ENCODE measurements at regions not wholly inside any gene's neighbourhood (a gene's known extent, or its start where the extent isn't known, plus 50 kb on each side); places are given as distances from the start of the nearest gene placed in this dataset.

- H3K36me3 ChIP-seq (ENCODE audit: control insufficient read depth in 2 of 2, insufficient read depth in 2 of 2, low read length in 2 of 2): no peaks in the 10 kb centered on the region
- H3K4me3 ChIP-seq (ENCODE audit: low read length in 2 of 2): no peak overlapping the region
- H3K27ac ChIP-seq (ENCODE audit: low read depth in 2 of 2, low read length in 2 of 2): no peak overlapping the region
- H3K4me1 ChIP-seq (ENCODE audit: control insufficient read depth in 2 of 2, insufficient read depth in 2 of 2, low read length in 2 of 2): peaks cover 2 to 5% of the 10 kb centered on the region in 2 donors
- no peaks in the 10 kb centered on the region for H3K27me3 ChIP-seq (ENCODE audit: control insufficient read depth in 2 of 2, insufficient read depth in 2 of 2, low read length in 2 of 2)
- H3K9me3 ChIP-seq (ENCODE audit: control insufficient read depth in 2 of 2, low read length in 2 of 2): no peaks in the 10 kb centered on the region
- no peak overlapping the region for H3K9ac ChIP-seq (ENCODE audit: low read depth in 1 of 2, low read length in 2 of 2)
Observed at GRCh38 chr4:123606946-123607542, 210.4 kb downstream of the SPRY1 start.

GRCh38 chr4:123609829-123610228 is 213.2 kb downstream of the SPRY1 start:
- H3K9me3 ChIP-seq (ENCODE audit: control insufficient read depth in 2 of 2, low read length in 2 of 2): no peaks in the 10 kb centered on the region
- no peaks in the 10 kb centered on the region for H3K4me1 ChIP-seq (ENCODE audit: control insufficient read depth in 2 of 2, insufficient read depth in 2 of 2, low read length in 2 of 2)
- H3K9ac ChIP-seq (ENCODE audit: low read depth in 1 of 2, low read length in 2 of 2): no peak overlapping the region
- no peaks in the 10 kb centered on the region for H3K36me3 ChIP-seq (ENCODE audit: control insufficient read depth in 2 of 2, insufficient read depth in 2 of 2, low read length in 2 of 2)
- H3K4me3 ChIP-seq (ENCODE audit: low read length in 2 of 2): no peak overlapping the region
- no peak overlapping the region for H3K27ac ChIP-seq (ENCODE audit: low read depth in 2 of 2, low read length in 2 of 2)
- no peaks in the 10 kb centered on the region for H3K27me3 ChIP-seq (ENCODE audit: control insufficient read depth in 2 of 2, insufficient read depth in 2 of 2, low read length in 2 of 2)

- Histone ChIP-seq H3K36me3 (ENCODE audit: control insufficient read depth in 2 of 2, insufficient read depth in 2 of 2, low read length in 2 of 2) (no peaks in the 10 kb centered on the region), H3K27ac (ENCODE audit: low read depth in 2 of 2, low read length in 2 of 2) (no peak overlapping the region), H3K4me3 (ENCODE audit: low read length in 2 of 2) (no peak overlapping the region), H3K27me3 (ENCODE audit: control insufficient read depth in 2 of 2, insufficient read depth in 2 of 2, low read length in 2 of 2) (no peaks in the 10 kb centered on the region), H3K9ac (ENCODE audit: low read depth in 1 of 2, low read length in 2 of 2) (no peak overlapping the region), H3K9me3 (ENCODE audit: control insufficient read depth in 2 of 2, low read length in 2 of 2) (no peaks in the 10 kb centered on the region), H3K4me1 (ENCODE audit: control insufficient read depth in 2 of 2, insufficient read depth in 2 of 2, low read length in 2 of 2) (peaks cover 0 to 13% of the 10 kb centered on the region in 2 donors)
Observed at GRCh38 chr4:123613586-123614344, 217.2 kb downstream of the SPRY1 start.

- H3K9ac ChIP-seq (ENCODE audit: low read depth in 1 of 2, low read length in 2 of 2): no peak overlapping the region
- no peak overlapping the region for H3K4me3 ChIP-seq (ENCODE audit: low read length in 2 of 2)
- H3K9me3 ChIP-seq (ENCODE audit: control insufficient read depth in 2 of 2, low read length in 2 of 2): no peaks in the 10 kb centered on the region
- H3K27ac ChIP-seq (ENCODE audit: low read depth in 2 of 2, low read length in 2 of 2): no peak overlapping the region
- no peaks in the 10 kb centered on the region for H3K27me3 ChIP-seq (ENCODE audit: control insufficient read depth in 2 of 2, insufficient read depth in 2 of 2, low read length in 2 of 2)
- no peaks in the 10 kb centered on the region for H3K36me3 ChIP-seq (ENCODE audit: control insufficient read depth in 2 of 2, insufficient read depth in 2 of 2, low read length in 2 of 2)
- H3K4me1 ChIP-seq (ENCODE audit: control insufficient read depth in 2 of 2, insufficient read depth in 2 of 2, low read length in 2 of 2): peaks cover 0 to 13% of the 10 kb centered on the region in 2 donors
Observed at GRCh38 chr4:123615901-123616300, 219.3 kb downstream of the SPRY1 start.

GRCh38 chr4:123616951-123617461 is 220.4 kb downstream of the SPRY1 start:
- peak overlapping the region; percentile 35 to 46 for H3K27ac ChIP-seq (ENCODE audit: low read depth in 2 of 2, low read length in 2 of 2)

GRCh38 chr4:123617791-123618190 is 221.2 kb downstream of the SPRY1 start:
- Histone ChIP-seq H3K36me3 (ENCODE audit: control insufficient read depth in 2 of 2, insufficient read depth in 2 of 2, low read length in 2 of 2) (no peaks in the 10 kb centered on the region), H3K4me1 (ENCODE audit: control insufficient read depth in 2 of 2, insufficient read depth in 2 of 2, low read length in 2 of 2) (peaks cover 0 to 13% of the 10 kb centered on the region in 2 donors), H3K27ac (ENCODE audit: low read depth in 2 of 2, low read length in 2 of 2) (no peak overlapping the region), H3K27me3 (ENCODE audit: control insufficient read depth in 2 of 2, insufficient read depth in 2 of 2, low read length in 2 of 2) (no peaks in the 10 kb centered on the region), H3K9ac (ENCODE audit: low read depth in 1 of 2, low read length in 2 of 2) (no peak overlapping the region), H3K9me3 (ENCODE audit: control insufficient read depth in 2 of 2, low read length in 2 of 2) (no peaks in the 10 kb centered on the region), H3K4me3 (ENCODE audit: low read length in 2 of 2) (no peak overlapping the region)

More at GRCh38 chr4:123616951-123617461, 220.4 kb downstream of the SPRY1 start:
- H3K36me3 ChIP-seq (ENCODE audit: control insufficient read depth in 2 of 2, insufficient read depth in 2 of 2, low read length in 2 of 2): no peaks in the 10 kb centered on the region
- H3K4me3 ChIP-seq (ENCODE audit: low read length in 2 of 2): no peak overlapping the region
- H3K27me3 ChIP-seq (ENCODE audit: control insufficient read depth in 2 of 2, insufficient read depth in 2 of 2, low read length in 2 of 2): no peaks in the 10 kb centered on the region
- H3K4me1 ChIP-seq (ENCODE audit: control insufficient read depth in 2 of 2, insufficient read depth in 2 of 2, low read length in 2 of 2): peaks cover 0 to 13% of the 10 kb centered on the region in 2 donors
- H3K9ac ChIP-seq (ENCODE audit: low read depth in 1 of 2, low read length in 2 of 2): no peak overlapping the region
- H3K9me3 ChIP-seq (ENCODE audit: control insufficient read depth in 2 of 2, low read length in 2 of 2): no peaks in the 10 kb centered on the region

- H3K27ac ChIP-seq (ENCODE audit: low read depth in 2 of 2, low read length in 2 of 2): no peak overlapping the region
- H3K27me3 ChIP-seq (ENCODE audit: control insufficient read depth in 2 of 2, insufficient read depth in 2 of 2, low read length in 2 of 2): no peaks in the 10 kb centered on the region
- no peak overlapping the region for H3K9ac ChIP-seq (ENCODE audit: low read depth in 1 of 2, low read length in 2 of 2)
- H3K4me1 ChIP-seq (ENCODE audit: control insufficient read depth in 2 of 2, insufficient read depth in 2 of 2, low read length in 2 of 2): peaks cover 0 to 13% of the 10 kb centered on the region in 2 donors
- H3K4me3 ChIP-seq (ENCODE audit: low read length in 2 of 2): no peak overlapping the region
- no peaks in the 10 kb centered on the region for H3K36me3 ChIP-seq (ENCODE audit: control insufficient read depth in 2 of 2, insufficient read depth in 2 of 2, low read length in 2 of 2)
- no peaks in the 10 kb centered on the region for H3K9me3 ChIP-seq (ENCODE audit: control insufficient read depth in 2 of 2, low read length in 2 of 2)
Observed at GRCh38 chr4:123618606-123619005, 222.0 kb downstream of the SPRY1 start.

- Histone ChIP-seq H3K27ac (ENCODE audit: low read depth in 2 of 2, low read length in 2 of 2) (no peak overlapping the region), H3K9me3 (ENCODE audit: control insufficient read depth in 2 of 2, low read length in 2 of 2) (no peaks in the 10 kb centered on the region), H3K27me3 (ENCODE audit: control insufficient read depth in 2 of 2, insufficient read depth in 2 of 2, low read length in 2 of 2) (no peaks in the 10 kb centered on the region), H3K36me3 (ENCODE audit: control insufficient read depth in 2 of 2, insufficient read depth in 2 of 2, low read length in 2 of 2) (no peaks in the 10 kb centered on the region), H3K4me3 (ENCODE audit: low read length in 2 of 2) (no peak overlapping the region), H3K9ac (ENCODE audit: low read depth in 1 of 2, low read length in 2 of 2) (no peak overlapping the region), H3K4me1 (ENCODE audit: control insufficient read depth in 2 of 2, insufficient read depth in 2 of 2, low read length in 2 of 2) (peaks cover 0 to 13% of the 10 kb centered on the region in 2 donors)
Observed at GRCh38 chr4:123619326-123619725, 222.7 kb downstream of the SPRY1 start.

GRCh38 chr4:123619895-123620294 is 223.3 kb downstream of the SPRY1 start:
- Histone ChIP-seq H3K27ac (ENCODE audit: low read depth in 2 of 2, low read length in 2 of 2) (no peak overlapping the region), H3K36me3 (ENCODE audit: control insufficient read depth in 2 of 2, insufficient read depth in 2 of 2, low read length in 2 of 2) (no peaks in the 10 kb centered on the region), H3K4me3 (ENCODE audit: low read length in 2 of 2) (no peak overlapping the region), H3K4me1 (ENCODE audit: control insufficient read depth in 2 of 2, insufficient read depth in 2 of 2, low read length in 2 of 2) (peaks cover 0 to 13% of the 10 kb centered on the region in 2 donors), H3K27me3 (ENCODE audit: control insufficient read depth in 2 of 2, insufficient read depth in 2 of 2, low read length in 2 of 2) (no peaks in the 10 kb centered on the region), H3K9me3 (ENCODE audit: control insufficient read depth in 2 of 2, low read length in 2 of 2) (no peaks in the 10 kb centered on the region), H3K9ac (ENCODE audit: low read depth in 1 of 2, low read length in 2 of 2) (no peak overlapping the region)

- no peaks in the 10 kb centered on the region for H3K36me3 ChIP-seq (ENCODE audit: control insufficient read depth in 2 of 2, insufficient read depth in 2 of 2, low read length in 2 of 2)
- H3K9ac ChIP-seq (ENCODE audit: low read depth in 1 of 2, low read length in 2 of 2): no peak overlapping the region
- no peak overlapping the region for H3K4me3 ChIP-seq (ENCODE audit: low read length in 2 of 2)
- H3K9me3 ChIP-seq (ENCODE audit: control insufficient read depth in 2 of 2, low read length in 2 of 2): no peaks in the 10 kb centered on the region
- peaks cover 0 to 13% of the 10 kb centered on the region in 2 donors for H3K4me1 ChIP-seq (ENCODE audit: control insufficient read depth in 2 of 2, insufficient read depth in 2 of 2, low read length in 2 of 2)
- H3K27me3 ChIP-seq (ENCODE audit: control insufficient read depth in 2 of 2, insufficient read depth in 2 of 2, low read length in 2 of 2): no peaks in the 10 kb centered on the region
- H3K27ac ChIP-seq (ENCODE audit: low read depth in 2 of 2, low read length in 2 of 2): no peak overlapping the region
Observed at GRCh38 chr4:123621072-123621705, 224.6 kb downstream of the SPRY1 start.
